ENCODE measurements at regions not wholly inside any gene's neighbourhood (a gene's known extent, or its start where the extent isn't known, plus 50 kb on each side); places are given as distances from the start of the nearest gene placed in this dataset.

GRCh38 chr17:12287953-12288352, 267.3 kb downstream of the MAP2K4 start:
- DNase-seq (ENCODE audit: low read depth in 2 of 3, low spot score in 2 of 3) = no peak

- DNase-seq (ENCODE audit: low read depth in 2 of 3, low spot score in 2 of 3) = no peak
These were observed 269.5 kb downstream of the MAP2K4 start for GRCh38 chr17:12290207-12290606.

DNA sequence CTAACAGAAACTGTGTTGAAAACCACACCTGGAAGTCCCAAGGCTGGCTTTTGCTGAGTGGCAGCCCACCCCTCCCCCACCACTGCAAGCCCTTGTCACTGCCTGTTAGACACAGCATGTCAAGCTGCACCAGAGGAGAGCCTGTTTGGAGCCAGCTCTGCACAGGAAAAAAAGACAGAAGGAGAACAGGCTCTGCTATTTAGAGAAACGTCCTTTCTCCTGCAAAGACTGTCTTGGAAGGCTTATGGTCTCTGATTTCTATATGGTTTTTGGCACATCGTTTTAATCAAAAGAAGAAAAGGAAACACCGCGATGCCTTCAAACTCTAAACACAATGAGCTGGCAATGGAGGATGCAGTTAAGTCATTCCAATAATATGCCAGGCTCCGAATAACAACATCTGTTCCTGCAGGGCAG, 275.5 kb downstream of the MAP2K4 start:
- no peak for DNase-seq (ENCODE audit: low read depth in 2 of 3, low spot score in 2 of 3)

- no peak for DNase-seq (ENCODE audit: low read depth in 2 of 3, low spot score in 2 of 3)
These were observed 280.9 kb downstream of the MAP2K4 start for GRCh38 chr17:12301551-12301950.

DNA sequence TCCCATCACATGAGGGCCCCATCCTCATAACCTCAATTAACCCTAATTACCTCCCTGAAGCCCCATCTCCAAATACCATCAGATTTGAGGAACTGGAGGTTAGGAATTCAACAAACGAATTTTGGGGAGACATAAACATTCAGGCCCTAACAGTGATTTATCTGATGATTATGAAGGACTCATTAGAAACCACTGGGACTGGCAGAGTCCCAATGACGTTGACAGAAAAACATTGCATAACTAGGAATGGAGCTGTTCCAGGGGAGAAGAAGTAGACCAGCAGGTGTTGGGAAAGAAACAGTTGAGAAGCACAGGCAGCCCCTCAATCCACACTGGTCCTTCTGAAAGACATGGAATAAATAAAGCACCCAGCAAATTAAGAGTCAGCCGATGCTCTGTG, 282.0 kb downstream of the MAP2K4 start:
- DNase-seq (ENCODE audit: low read depth in 2 of 3, low spot score in 2 of 3) = no peak

DNA sequence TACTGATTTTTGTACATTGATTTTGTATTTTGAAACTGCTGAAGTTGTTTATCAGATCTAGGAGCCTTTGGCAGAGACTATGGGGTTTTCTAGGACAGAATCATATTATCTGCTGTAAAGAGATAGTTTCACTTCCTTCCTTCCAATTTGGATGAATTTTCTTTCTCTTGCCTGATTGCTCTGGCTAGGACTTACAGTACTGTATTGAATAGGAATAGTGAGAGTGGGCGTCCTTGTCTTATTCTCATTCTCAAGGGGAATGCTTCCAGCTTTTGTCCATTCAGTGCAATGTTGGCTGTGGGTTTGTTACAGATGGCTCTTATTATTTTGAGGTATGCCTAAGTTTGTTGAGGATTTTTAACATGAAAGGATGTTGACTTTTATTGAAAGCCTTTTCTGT, 290.1 kb downstream of the MAP2K4 start:
- no peak for DNase-seq (ENCODE audit: low read depth in 2 of 3, low spot score in 2 of 3)

DNA sequence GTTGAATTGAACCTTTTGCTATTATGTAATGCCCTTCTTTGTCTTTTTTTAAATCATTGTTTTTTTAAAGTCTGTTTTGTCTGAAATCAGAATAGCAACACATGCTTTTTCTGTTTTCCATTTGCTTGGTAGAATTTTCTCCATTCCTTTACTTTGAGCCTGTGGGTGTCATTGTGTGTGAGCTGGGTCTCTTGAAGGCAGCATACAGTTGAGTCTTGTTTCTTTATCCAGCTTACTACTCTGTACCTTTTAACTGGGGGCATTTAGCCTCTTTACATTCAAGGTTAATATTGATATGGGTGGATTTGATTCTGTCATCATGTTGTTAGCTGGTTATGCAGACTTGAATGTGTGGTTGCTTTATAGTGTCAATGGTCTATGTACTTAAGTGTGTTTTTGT, 292.0 kb downstream of the MAP2K4 start:
- DNase-seq (ENCODE audit: low read depth in 2 of 3, low spot score in 2 of 3) = no peak

- no peak for DNase-seq (ENCODE audit: low read depth in 2 of 3, low spot score in 2 of 3)
These were observed 293.1 kb downstream of the MAP2K4 start for GRCh38 chr17:12313786-12314185.

DNA sequence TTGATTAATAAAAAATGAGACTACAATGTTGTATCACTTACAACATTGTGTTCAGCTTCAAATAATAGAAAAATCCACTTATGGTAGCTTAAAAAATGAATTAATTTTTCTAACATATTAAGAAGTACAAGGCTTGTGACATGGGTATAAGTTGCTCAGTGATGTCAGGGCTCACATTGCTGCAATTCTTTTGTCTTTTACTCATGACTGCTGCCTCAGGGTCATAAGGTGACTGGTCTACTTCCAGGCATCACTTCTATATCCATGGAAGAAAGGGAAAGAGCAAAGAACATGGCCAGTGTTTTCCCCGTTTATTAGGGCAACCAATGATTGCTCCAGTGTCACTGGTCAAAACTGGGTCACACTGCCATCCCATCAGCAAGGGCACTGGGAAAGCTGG, 295.3 kb downstream of the MAP2K4 start:
- DNase-seq (ENCODE audit: low read depth in 2 of 3, low spot score in 2 of 3) = no peak

DNA sequence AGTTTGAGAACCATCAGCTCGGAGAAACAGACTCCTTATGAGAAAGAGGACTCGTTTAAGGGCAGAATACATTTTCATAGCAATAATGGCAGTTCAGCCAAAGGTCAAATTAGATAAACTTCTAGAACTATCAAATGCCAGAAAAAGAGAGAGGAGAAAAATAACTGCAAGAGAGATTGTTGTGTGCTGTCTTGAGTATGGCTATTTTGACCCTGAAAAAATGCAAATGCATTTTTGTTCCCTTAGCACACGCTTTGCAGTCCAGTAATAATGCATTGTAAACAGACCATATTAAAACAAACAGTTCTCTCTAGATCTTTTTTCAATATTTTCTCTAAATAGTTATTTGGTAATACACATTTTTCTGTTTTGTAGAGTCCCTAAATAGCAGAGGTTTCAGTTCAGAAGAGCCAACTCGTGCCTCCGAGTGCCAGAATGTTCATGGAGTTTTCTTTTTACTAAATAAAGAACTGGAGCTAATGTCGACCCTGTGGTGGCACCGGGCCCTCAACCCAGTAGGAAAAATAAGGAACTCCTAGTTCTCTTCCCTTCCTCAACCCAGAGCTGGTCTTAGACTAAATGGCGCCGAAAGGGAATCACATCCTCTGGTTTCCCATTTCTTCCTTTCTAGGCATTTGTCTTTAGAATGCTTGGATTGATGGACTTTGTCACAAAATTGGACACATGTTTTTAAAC, 298.0 kb downstream of the MAP2K4 start:
- DNase-seq (ENCODE audit: low read depth in 2 of 3, low spot score in 2 of 3) = no peak

DNA sequence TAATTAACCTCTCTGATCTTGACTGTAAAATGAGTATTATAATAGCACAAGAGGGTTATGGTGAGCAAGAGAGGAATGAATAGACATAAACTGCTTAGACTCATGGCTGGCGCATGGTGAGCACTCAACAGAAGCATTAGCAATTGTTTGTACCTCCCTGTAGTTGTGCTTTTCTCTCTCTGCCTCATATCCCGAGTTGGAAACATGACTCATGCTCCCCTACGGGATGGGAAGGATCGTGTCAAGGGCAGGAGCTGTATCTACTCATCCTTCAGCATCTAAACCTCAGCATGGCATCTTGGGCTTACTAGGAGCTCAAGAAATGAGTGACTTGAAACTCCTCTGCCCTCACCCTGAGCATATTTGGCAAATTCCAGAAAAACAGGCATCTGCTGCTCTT, 299.6 kb downstream of the MAP2K4 start:
- DNase-seq (ENCODE audit: low read depth in 2 of 3, low spot score in 2 of 3) = no peak

DNA sequence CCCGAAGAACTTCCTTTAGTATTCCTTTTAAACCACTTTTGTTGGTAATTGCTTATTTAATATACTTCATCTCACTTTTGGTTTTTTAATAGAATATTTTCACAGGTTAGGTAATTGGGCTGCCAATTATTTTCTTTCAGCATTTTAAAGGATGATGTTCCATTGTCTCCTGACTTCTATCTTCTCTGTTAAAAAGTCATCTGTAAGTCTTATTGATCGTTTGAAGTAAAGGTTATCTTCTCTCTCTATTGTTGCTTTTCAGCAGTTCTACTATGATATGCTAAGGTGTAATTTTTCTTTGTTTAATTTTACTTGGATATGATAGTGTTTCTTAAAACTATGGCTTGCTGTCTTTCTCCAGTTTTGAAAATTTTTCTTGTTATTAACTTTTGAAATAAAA, 307.5 kb downstream of the MAP2K4 start:
- DNase-seq (ENCODE audit: low read depth in 2 of 3, low spot score in 2 of 3) = no peak

- DNase-seq (ENCODE audit: low read depth in 2 of 3, low spot score in 2 of 3) = no peak
These were observed 309.8 kb downstream of the MAP2K4 start for GRCh38 chr17:12330456-12330855.

- no peak for DNase-seq (ENCODE audit: low read depth in 2 of 3, low spot score in 2 of 3)
These were observed 320.7 kb downstream of the MAP2K4 start for GRCh38 chr17:12341328-12341727.

- no peak for DNase-seq (ENCODE audit: low read depth in 2 of 3, low spot score in 2 of 3)
These were observed 321.5 kb downstream of the MAP2K4 start for GRCh38 chr17:12342161-12342560.

DNA sequence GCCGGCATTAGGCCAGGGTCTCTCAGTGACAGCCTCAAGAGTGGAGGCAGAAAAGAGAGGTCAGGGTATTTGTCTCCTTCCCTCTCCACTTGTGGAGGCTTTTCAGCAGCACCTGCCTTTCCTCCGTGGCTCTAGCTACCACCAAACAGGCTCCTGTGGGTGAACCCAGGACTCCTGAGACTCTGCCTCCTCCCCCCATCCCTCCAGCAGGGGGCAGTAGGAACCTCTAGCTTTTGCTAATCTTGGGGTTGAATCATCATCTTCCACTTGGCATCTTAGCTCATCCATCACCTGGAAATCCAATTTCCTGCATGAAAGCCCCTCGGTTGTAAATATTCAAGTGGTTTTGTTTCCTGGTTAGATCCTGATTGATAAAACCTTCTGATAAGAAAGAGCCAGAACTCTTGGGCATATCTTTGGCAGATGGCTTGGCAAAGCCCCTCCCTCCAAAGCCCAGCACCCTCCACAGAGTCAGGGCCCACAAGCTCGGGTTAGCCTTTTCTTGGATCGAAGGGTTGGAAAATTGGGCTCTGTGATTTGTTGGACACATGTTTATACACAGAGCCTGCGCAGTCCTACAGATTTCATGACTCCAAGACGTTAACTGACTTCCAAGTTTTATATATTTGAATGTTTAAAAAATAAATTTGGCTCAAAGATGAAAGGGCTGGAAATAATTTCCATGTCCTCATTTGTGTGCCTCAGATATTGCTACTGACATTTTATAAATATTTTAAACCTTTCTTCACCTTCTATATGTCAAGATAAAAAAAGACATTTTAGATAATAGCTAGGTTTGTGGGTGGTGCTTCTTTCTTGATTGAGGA, 322.1 kb downstream of the MAP2K4 start:
- no peak for DNase-seq (ENCODE audit: low read depth in 2 of 3, low spot score in 2 of 3)

GRCh38 chr17:12348476-12348875, 317.2 kb upstream of the MYOCD start:
- no peak for DNase-seq (ENCODE audit: low read depth in 2 of 3, low spot score in 2 of 3)

- DNase-seq (ENCODE audit: low read depth in 2 of 3, low spot score in 2 of 3) = no peak
These were observed 316.4 kb upstream of the MYOCD start for GRCh38 chr17:12349297-12349696.

GRCh38 chr17:12352127-12352526, 313.6 kb upstream of the MYOCD start:
- no peak for DNase-seq (ENCODE audit: low read depth in 2 of 3, low spot score in 2 of 3)

DNA sequence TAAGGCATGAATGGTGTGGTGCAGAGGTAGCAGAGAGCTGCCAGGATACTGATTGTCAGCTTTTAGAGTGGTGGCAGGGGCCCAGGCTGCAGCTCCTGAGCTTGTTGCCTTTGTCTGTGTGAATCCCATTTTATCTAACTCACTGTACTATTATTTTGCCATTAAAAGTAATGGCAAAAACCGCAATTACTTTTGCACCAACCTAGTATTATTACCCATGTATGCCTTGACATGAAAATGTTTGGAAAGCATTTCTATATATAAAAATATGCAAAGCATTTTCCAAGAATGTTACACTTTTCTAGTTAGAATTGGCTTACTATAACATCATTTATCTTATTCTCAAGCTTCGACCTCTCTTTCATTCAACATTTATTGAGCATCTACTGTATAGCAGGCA, 308.1 kb upstream of the MYOCD start:
- DNase-seq (ENCODE audit: low read depth in 2 of 3, low spot score in 2 of 3) = no peak

GRCh38 chr17:12358477-12358876, 307.2 kb upstream of the MYOCD start:
- no peak for DNase-seq (ENCODE audit: low read depth in 2 of 3, low spot score in 2 of 3)

DNA sequence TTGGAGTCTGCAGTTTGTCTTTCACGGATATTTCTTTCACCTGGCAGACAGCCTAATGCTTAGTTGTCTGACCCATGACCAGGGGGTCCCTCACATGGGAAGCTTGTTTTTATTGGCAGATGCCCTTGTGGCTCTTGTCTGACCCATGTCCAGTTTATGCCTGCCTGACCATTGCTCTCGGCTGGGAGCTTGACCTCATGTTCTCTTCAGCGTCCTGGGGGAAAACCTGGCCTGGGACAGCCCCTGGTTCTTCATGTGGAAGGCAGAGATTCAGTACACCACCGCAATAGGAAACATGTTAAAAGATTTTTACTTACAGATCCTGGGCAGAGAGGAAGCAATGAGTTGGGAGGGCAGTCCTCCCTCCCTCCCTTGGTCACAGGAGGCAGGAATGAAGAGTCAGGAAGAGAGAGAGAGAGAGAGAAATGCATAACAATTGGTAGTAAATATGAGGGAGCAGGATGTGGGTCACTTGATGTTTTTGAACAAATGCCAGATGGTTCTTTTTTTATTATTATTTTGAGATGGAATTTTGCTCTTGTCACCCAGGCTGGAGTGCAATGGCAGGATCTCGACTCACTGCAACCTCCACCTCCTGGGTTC, 302.7 kb upstream of the MYOCD start:
- no peak for DNase-seq (ENCODE audit: low read depth in 2 of 3, low spot score in 2 of 3)

Measured in hematopoietic multipotent progenitor cell (in vitro differentiated cells).